ENCODE measurements at regions not wholly inside any gene's neighbourhood (a gene's known extent, or its start where the extent isn't known, plus 50 kb on each side); places are given as distances from the start of the nearest gene placed in this dataset.

- TF ChIP-seq POLR2A (IDR thresholded peaks at IDR 0.05), result no peak
- no peak for TF ChIP-seq CTCF (IDR thresholded peaks at IDR 0.05)
- no peak for TF ChIP-seq POLR2AphosphoS5 (IDR thresholded peaks at IDR 0.05)
- TF ChIP-seq EP300 (IDR thresholded peaks at IDR 0.05), result no peak
Measured at GRCh38 chr9:88689509-88690298, 154.7 kb downstream of the NXNL2 start.
